ENCODE measurements at regions not wholly inside any gene's neighbourhood (a gene's known extent, or its start where the extent isn't known, plus 50 kb on each side); places are given as distances from the start of the nearest gene placed in this dataset.
A peak's percentile ranks its signal among the peaks of the same experiment; 100 is the strongest.
"Not testable (repeated sequence)": the region's sequence is repeated elsewhere in the genome, so short reads cannot be mapped to it uniquely, and the experiment has no call there.

DNA sequence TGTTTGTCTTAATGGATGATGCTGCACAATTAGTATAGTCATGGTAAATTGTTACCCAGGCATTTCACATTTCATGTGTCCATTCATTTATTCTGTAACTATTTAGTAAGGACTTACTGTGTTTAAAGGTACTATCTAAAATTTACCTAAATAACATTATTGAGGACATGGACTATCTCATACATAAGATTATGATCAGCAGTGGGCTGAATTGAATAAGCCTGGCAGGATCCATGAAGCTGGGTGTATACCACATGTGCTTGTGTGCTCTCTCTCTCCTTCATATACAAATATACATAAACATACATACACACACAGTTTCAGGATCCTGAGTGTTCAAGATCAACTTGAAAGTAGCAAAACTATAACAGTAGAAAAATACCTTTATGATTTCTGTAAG, 595.4 kb downstream of the EPM2A start:
- DNase-seq (ENCODE audit: low spot score), result no peak
- FAIRE-seq, result no peak

DNA sequence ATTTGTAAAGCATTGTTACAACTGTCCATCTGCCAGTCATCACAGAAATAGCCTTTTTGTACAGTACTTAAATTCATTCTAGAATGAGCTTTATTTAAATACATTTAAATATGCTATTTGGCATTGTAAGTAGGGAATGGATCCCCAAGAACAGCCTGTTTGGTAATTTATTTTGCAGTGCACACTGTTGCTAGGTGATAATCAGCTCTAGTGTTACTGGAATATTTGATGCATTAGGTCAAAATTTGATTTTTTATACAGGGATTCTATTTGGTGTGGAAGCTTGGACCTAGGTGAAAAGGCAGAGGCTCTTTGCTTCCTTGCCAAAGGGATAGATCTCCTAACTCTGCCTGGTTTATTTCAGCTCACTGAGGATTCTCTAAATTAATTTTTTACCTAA, 593.7 kb downstream of the EPM2A start:
- DNase-seq (ENCODE audit: low spot score) (no peak), FAIRE-seq (no peak)

GRCh38 chr6:145142958-145143357, 592.4 kb downstream of the EPM2A start:
- FAIRE-seq (no peak), DNase-seq (ENCODE audit: low spot score) (no peak)

- FAIRE-seq (no peak), DNase-seq (ENCODE audit: low spot score) (no peak)
Observed at GRCh38 chr6:145143379-145143778, 591.9 kb downstream of the EPM2A start.

- FAIRE-seq (no peak), DNase-seq (ENCODE audit: low spot score) (no peak)
Observed at GRCh38 chr6:145147559-145147958, 587.8 kb downstream of the EPM2A start.

GRCh38 chr6:145147981-145148749, 587.2 kb downstream of the EPM2A start:
- DNase-seq (ENCODE audit: low spot score) (peak; percentile 77), FAIRE-seq (no peak)

- DNase-seq (ENCODE audit: low spot score), result no peak
- FAIRE-seq, result no peak
Observed at GRCh38 chr6:145148776-145149175, 586.5 kb downstream of the EPM2A start.

GRCh38 chr6:145151624-145152023, 583.7 kb downstream of the EPM2A start:
- DNase-seq (ENCODE audit: low spot score) (no peak), FAIRE-seq (no peak)

GRCh38 chr6:145153495-145153894, 581.8 kb downstream of the EPM2A start:
- DNase-seq (ENCODE audit: low spot score) (no peak), FAIRE-seq (no peak)

DNA sequence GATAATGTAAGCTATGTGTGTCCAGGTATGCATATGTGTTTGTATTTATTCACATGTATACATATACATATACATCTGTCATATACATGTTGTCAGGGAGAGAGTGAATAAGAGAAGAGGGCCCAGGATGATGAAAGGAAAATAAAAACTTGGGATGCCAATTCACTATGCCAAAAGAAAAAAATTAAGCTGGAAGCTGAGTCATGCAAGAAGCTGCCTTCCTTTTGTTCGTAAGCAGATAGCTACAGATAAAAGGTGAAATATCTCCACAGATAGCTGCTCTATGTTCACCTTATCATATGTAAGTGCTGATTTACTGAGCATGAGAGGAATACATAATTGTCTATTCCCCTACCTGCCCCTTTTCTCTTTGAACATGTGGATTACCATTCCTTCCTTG, 579.9 kb downstream of the EPM2A start:
- DNase-seq (ENCODE audit: low spot score) (no peak), FAIRE-seq (no peak)

DNA sequence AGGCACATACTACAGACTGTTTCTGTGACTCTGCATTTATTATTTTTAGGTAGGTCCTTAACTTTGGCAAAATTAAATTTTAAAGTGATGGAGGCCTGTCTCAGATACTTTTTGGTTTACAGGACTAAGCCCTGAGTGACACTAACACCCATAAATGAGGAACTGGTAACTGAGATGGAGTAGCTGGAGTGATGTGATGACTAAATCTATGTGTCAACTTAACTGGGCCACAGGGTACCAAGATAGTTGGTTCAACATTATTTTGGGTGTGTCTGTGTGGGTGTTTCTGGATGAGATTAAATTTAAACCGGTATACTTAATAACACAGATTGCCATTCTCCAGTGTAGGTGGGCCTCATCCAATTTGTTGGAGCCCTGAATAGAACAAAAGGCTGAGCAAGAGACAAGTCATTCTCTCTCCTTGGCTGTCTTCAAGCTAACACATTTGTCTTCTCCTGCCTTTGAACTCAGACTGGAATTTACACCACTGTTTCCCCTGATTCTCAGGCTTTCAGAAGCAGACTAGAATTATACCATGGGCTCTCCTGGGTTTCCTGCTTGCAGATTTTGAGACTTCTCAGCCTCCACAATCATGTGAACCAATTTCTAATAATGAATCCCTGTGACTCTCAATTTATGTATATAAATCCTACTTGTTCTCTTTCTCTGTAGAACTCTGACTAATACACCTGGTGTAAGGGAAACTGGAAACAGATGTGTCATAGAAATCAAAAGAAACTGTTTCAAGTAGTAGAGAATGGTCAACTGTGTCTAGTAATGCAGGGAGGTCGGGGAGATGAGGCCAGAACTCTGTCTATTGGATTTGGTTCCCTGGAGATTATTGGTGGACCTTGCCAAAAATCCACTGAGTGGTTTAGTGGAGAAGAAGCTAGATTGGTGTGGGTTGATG, 579.2 kb downstream of the EPM2A start:
- DNase-seq (ENCODE audit: low spot score) (no peak), FAIRE-seq (no peak)

DNA sequence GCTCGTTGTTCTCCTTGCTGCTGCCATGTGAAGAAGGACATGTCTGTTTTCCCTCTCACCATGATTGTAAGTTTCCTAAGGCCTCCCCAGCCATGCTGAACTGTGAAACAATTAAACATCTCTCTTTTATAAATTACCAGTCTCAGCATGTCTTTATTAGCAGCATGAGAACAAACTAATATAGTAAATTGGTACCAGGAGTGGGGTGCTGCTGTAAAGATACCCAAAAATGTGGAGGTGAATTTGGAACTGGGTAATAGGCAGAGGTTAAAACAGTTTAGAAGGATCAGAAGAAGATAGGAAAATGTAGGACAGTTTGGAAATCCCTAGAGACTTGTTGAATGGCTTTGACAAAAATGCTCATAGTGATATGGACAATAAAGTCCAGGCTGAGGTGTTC, 576.7 kb downstream of the EPM2A start:
- not testable (repeated sequence) for DNase-seq (ENCODE audit: low spot score); FAIRE-seq

- DNase-seq (ENCODE audit: low spot score) (no peak), FAIRE-seq (no peak)
Observed at GRCh38 chr6:145159921-145160320, 575.4 kb downstream of the EPM2A start.

DNA sequence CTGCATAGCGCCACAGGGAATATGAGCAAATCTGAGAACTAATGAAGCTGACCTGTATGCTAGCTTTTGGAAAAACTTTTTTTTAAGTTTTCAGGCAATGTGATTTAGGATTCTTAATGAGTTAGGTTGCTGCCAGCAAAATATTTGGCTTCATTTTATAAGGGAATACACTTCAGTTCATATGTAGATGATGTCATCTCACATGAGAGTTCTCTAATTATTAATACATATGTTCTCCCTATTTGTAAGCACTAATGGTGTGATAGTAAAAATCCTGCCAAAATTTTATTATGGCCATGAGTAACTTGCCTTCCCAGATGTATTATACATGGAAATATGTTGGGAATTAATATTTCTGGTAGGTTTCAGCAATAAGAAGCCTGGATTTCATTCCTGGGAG, 573.8 kb downstream of the EPM2A start:
- FAIRE-seq (no peak), DNase-seq (ENCODE audit: low spot score) (no peak)

GRCh38 chr6:145169726-145170224, 565.5 kb downstream of the EPM2A start:
- no peak for FAIRE-seq
- DNase-seq (ENCODE audit: low spot score), result no peak

GRCh38 chr6:145175470-145175869, 559.9 kb downstream of the EPM2A start:
- no peak for FAIRE-seq
- DNase-seq (ENCODE audit: low spot score), result no peak

GRCh38 chr6:145178391-145178790, 556.9 kb downstream of the EPM2A start:
- DNase-seq (ENCODE audit: low spot score) (no peak), FAIRE-seq (no peak)

DNA sequence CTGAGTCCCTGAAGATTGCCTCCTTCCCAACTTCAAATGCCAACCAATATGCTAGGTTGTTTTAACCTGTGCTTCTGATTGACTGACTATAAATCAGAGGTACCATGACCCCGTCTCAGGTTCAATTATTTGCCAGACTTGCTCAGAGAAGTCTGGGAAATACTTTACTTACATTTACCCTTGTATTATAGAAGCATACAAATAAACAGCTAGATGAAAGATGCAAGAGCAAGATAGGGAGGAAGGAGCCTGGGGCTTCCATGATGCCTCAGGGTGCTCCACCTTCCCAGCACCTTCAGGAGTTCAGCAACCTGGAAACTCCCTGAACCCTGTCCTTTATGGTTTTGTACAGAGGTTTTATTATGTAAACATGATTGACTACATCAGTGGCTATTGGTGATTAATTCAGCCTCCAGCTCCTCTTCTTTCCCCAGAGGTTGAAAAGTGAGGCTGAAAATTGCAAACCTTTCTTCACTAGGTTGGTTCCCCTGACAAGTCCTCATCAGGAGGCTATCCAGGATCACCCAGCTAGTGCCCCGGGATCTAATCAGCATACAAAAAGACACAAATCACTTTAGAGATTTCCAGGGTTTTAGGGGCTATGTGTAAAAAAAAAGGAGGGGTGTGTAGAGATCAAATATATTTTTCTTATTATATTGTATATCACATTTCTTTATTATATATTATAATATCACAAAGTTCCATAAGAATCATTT, 547.7 kb downstream of the EPM2A start:
- no peak for DNase-seq (ENCODE audit: low spot score)
- FAIRE-seq, result no peak

DNA sequence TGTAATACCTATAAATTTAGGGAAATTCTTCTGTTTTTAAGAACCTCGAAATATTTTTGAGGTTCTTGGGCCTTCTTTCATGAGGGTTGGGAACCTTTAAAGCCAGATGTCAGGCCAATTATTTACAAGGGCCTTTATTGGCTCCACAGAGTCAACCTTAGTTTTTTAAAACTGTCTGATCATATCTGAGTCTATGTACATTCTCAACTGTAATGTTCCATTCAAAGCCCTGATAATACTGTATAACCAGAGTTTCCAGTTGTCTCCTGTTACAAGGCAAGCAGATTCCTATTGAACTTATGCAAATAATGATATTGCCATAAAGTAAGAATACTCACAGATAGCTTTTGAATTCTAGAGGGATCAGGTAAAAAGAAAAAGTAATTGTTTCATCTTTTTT, 545.5 kb downstream of the EPM2A start:
- DNase-seq (ENCODE audit: low spot score) (no peak), FAIRE-seq (no peak)

DNA sequence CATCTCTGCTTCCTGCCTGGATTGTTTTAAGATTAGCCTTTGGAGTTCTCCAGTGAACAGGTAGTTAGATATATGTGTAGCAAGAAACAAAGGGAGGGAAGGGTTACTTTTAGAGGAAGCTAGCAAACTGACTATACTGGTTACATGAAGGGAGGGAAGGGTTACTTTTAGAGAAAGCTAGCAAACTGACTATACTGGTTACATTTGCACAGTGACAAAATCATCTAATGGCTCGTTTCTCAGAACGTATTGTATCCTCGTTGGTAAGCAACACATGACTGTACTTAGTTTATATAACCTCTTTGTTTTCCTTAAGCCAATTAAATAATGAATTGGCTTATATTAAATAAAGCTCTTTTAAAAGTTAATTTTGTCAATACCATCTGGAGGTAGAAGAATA, 540.9 kb downstream of the EPM2A start:
- DNase-seq (ENCODE audit: low spot score), result no peak
- no peak for FAIRE-seq

DNA sequence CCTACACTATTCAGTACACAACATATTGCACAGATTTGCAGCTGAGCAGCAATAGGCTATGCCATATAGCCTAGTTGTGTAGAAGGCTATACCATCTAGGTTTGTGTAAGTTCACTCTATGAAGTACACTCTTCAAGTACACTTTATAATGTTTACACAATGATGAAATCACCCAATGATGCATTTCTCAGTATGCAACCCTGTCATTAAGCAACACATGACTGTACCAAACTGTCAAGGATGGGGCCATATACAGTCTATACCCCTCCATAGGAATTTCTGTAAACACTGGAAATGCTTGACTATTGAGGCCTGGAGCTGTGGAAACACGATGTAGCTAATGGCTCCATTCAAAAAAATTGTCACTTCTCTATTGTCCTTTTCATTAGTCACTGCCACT, 535.4 kb downstream of the EPM2A start:
- no peak for FAIRE-seq
- DNase-seq (ENCODE audit: low spot score), result no peak

DNA sequence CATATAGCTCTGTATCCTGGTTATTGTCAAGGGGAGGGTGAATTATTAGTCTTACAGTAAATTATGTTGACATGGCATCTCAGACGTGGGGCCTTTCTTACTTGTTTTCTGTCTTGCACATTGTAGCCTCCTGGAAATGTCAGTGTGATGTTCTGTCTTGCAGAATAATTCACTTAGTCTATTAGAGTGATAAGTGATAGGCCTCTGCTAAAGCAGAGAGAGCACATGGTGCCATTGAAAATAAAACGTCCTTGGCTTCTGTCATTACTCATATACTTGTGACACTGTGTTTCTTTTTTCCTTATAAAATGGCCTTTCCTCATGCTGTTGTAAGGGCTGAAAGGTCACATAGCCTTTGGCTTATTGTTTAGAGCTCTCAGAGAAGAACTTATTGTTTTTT, 531.0 kb downstream of the EPM2A start:
- DNase-seq (ENCODE audit: low spot score), result no peak
- no peak for FAIRE-seq
